ENCODE measurements at regions not wholly inside any gene's neighbourhood (a gene's known extent, or its start where the extent isn't known, plus 50 kb on each side); places are given as distances from the start of the nearest gene placed in this dataset.

DNA sequence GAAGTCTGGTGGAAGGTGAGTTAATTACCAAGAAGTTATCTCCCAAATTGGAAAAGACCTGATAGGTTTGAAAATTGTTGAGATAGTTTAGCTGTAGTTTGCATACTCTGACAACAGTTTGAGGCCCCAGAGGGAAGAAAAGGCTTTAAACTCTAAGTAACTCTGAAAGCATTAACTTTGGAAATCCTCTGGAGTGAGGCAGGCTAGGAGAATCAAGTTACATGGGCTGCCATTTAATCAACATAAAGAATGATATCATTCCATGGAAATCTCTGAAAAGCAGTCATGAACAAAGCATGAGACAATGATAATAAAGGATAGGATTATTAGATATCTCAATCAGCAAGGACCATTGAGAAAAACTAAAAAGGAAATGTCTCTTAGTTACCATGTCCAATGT is 647.1 kb downstream of the ANKRD50 start:
- intact Hi-C loops (cut with micrococcal nuclease), result no loop called here
- H3K4me1 ChIP-seq (ENCODE audit: control insufficient read depth, insufficient read depth, low read length), result no peaks in the 10 kb centered on the region
- Mint-ChIP-seq H3K4me3 (no peak overlapping the region), H3K36me3 (peaks cover 2% of the 10 kb centered on the region), H3K27me3 (ENCODE audit: low read depth in 2 of 2) (no peaks in the 10 kb centered on the region), H3K4me1 (peaks cover 4 to 5% of the 10 kb centered on the region in 2 donors), H3K27ac (no peak overlapping the region), H3K9me3 (peaks cover under 1 to 12% of the 10 kb centered on the region in 2 donors)
- H3K9me3 ChIP-seq (ENCODE audit: control insufficient read depth, insufficient read depth, low read length), result peaks cover 3% of the 10 kb centered on the region
- H3K36me3 ChIP-seq (ENCODE audit: control insufficient read depth, insufficient read depth, low read length), result no peaks in the 10 kb centered on the region
- H3K27ac ChIP-seq (ENCODE audit: low read length), result no peak overlapping the region
- no peak overlapping the region for H3K4me3 ChIP-seq (ENCODE audit: low read length)
- TF ChIP-seq, protein P1, sequence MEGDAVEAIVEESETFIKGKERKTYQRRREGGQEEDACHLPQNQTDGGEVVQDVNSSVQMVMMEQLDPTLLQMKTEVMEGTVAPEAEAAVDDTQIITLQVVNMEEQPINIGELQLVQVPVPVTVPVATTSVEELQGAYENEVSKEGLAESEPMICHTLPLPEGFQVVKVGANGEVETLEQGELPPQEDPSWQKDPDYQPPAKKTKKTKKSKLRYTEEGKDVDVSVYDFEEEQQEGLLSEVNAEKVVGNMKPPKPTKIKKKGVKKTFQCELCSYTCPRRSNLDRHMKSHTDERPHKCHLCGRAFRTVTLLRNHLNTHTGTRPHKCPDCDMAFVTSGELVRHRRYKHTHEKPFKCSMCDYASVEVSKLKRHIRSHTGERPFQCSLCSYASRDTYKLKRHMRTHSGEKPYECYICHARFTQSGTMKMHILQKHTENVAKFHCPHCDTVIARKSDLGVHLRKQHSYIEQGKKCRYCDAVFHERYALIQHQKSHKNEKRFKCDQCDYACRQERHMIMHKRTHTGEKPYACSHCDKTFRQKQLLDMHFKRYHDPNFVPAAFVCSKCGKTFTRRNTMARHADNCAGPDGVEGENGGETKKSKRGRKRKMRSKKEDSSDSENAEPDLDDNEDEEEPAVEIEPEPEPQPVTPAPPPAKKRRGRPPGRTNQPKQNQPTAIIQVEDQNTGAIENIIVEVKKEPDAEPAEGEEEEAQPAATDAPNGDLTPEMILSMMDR (IDR thresholded peaks at IDR 0.05), result no peak
- ATAC-seq, result no peak
- DNase-seq, result no peak
- no peaks in the 10 kb centered on the region for H3K27me3 ChIP-seq (ENCODE audit: control insufficient read depth, insufficient read depth, low read length)

DNA sequence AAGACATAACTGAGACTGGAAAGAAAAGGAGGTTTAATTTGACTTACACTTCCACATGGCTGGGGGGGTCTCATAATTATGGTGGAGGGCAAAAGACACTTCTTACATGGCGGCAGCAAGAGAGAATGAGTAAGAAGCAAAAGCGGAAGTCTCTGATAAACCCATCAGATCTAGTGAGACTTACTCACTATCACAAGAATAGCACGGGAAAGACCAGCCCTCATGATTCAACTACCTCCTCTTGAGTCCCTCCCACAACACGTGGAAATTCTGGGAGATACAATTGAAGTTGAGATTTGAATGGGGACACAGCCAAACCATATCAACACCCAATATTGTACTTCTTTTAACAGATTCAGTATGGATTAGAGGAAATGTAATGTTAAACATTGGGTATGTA is 646.6 kb downstream of the ANKRD50 start:
- no peaks in the 10 kb centered on the region for H3K36me3 ChIP-seq (ENCODE audit: control insufficient read depth, insufficient read depth, low read length)
- 90% methylated on average over 2 of the region's 4 CpGs for WGBS (ENCODE audit: insufficient coverage)
- ATAC-seq (no peak), DNase-seq (no peak)
- H3K4me3 Mint-ChIP-seq, result no peak overlapping the region
- H3K36me3 Mint-ChIP-seq, result peaks cover 7% of the 10 kb centered on the region
- intact Hi-C loops (cut with micrococcal nuclease), result no loop called here
- H3K4me1 Mint-ChIP-seq, result no peaks in the 10 kb centered on the region
- peaks cover 5 to 14% of the 10 kb centered on the region in 2 donors for H3K9me3 Mint-ChIP-seq
- no peaks in the 10 kb centered on the region for H3K27me3 ChIP-seq (ENCODE audit: control insufficient read depth, insufficient read depth, low read length)
- no peak overlapping the region for H3K27ac ChIP-seq (ENCODE audit: low read length)
- TF ChIP-seq, protein P1 (IDR thresholded peaks at IDR 0.05), result no peak
- H3K4me3 ChIP-seq (ENCODE audit: low read length), result no peak overlapping the region
- peaks cover 3% of the 10 kb centered on the region for H3K9me3 ChIP-seq (ENCODE audit: control insufficient read depth, insufficient read depth, low read length)
- no peak overlapping the region for H3K27ac Mint-ChIP-seq
- no peaks in the 10 kb centered on the region for H3K4me1 ChIP-seq (ENCODE audit: control insufficient read depth, insufficient read depth, low read length)
- no peaks in the 10 kb centered on the region for H3K27me3 Mint-ChIP-seq (ENCODE audit: low read depth in 2 of 2)

DNA sequence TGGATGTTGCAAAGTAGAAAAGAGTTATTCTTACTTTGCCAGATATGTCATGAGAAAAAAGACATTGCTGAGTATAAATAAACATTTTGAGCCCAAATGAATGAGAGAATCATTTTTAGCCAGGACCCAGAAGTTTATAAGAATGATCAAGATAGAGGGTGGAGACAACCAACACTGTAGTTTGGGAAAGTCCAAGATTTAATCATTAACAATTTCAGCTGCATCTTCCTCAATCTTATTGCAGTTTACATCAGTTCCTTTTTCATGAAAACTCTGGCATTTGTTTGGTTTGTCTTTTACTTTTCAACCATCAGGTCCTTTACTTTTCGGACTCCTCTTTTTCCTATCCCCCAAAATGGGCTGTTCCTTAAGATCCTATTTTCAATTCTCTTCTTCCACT is 645.9 kb downstream of the ANKRD50 start:
- Histone ChIP-seq H3K27me3 (ENCODE audit: control insufficient read depth, insufficient read depth, low read length) (no peaks in the 10 kb centered on the region), H3K4me3 (ENCODE audit: low read length) (no peak overlapping the region), H3K9me3 (ENCODE audit: control insufficient read depth, insufficient read depth, low read length) (peaks cover 3% of the 10 kb centered on the region), H3K27ac (ENCODE audit: low read length) (no peak overlapping the region), H3K4me1 (ENCODE audit: control insufficient read depth, insufficient read depth, low read length) (no peaks in the 10 kb centered on the region), H3K36me3 (ENCODE audit: control insufficient read depth, insufficient read depth, low read length) (no peaks in the 10 kb centered on the region)
- intact Hi-C loops (cut with micrococcal nuclease), result no loop called here
- TF ChIP-seq, protein P1 (IDR thresholded peaks at IDR 0.05), result no peak
- WGBS (ENCODE audit: insufficient coverage), result 80% methylated on average over 1 of the region's 1 CpG
- H3K36me3 Mint-ChIP-seq, result peaks cover 14% of the 10 kb centered on the region
- H3K4me1 Mint-ChIP-seq, result no peaks in the 10 kb centered on the region
- H3K4me3 Mint-ChIP-seq, result no peak overlapping the region
- H3K27ac Mint-ChIP-seq, result no peak overlapping the region
- no peak for ATAC-seq
- H3K27me3 Mint-ChIP-seq (ENCODE audit: low read depth in 2 of 2), result no peaks in the 10 kb centered on the region
- peaks cover 10 to 19% of the 10 kb centered on the region in 2 donors for H3K9me3 Mint-ChIP-seq
- DNase-seq, result no peak

DNA sequence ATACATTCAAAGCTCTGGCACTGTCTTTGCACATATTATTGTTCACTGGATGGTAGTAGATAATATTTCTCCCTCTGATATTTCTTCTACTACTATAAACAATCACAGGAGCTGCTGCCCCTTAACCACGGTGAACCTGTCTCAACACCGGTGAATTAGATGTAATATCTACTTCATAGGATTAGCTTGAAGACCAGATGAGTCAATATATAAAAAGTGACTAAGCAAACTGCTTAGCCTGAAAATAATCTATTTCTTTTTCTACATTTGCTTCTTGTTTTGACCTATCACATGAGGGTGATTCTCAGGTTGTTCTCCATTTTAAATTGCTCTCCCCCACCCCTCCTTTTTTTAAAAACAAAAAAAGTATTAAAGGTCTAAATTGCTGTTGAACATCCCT is 645.5 kb downstream of the ANKRD50 start:
- peaks cover 18% of the 10 kb centered on the region for H3K36me3 Mint-ChIP-seq
- no peak overlapping the region for H3K4me3 Mint-ChIP-seq
- no peaks in the 10 kb centered on the region for H3K4me1 Mint-ChIP-seq
- no peak for DNase-seq
- intact Hi-C loops (cut with micrococcal nuclease), result no loop called here
- no peak for ATAC-seq
- no peaks in the 10 kb centered on the region for H3K27me3 Mint-ChIP-seq (ENCODE audit: low read depth in 2 of 2)
- peaks cover 13 to 22% of the 10 kb centered on the region in 2 donors for H3K9me3 Mint-ChIP-seq
- Histone ChIP-seq H3K27me3 (ENCODE audit: control insufficient read depth, insufficient read depth, low read length) (no peaks in the 10 kb centered on the region), H3K27ac (ENCODE audit: low read length) (no peak overlapping the region), H3K36me3 (ENCODE audit: control insufficient read depth, insufficient read depth, low read length) (no peaks in the 10 kb centered on the region), H3K4me1 (ENCODE audit: control insufficient read depth, insufficient read depth, low read length) (no peaks in the 10 kb centered on the region), H3K9me3 (ENCODE audit: control insufficient read depth, insufficient read depth, low read length) (peaks cover 3% of the 10 kb centered on the region), H3K4me3 (ENCODE audit: low read length) (no peak overlapping the region)
- H3K27ac Mint-ChIP-seq, result no peak overlapping the region
- no CpG with 5 or more reads among the region's 2 CpGs for WGBS (ENCODE audit: insufficient coverage)
- TF ChIP-seq, protein P1 (IDR thresholded peaks at IDR 0.05), result no peak
